MCF 10A (cell line): ENCODE measurements at regions not wholly inside any gene's neighbourhood (a gene's known extent, or its start where the extent isn't known, plus 50 kb on each side); places are given as distances from the start of the nearest gene placed in this dataset.
A peak's percentile ranks its signal among the peaks of the same experiment; 100 is the strongest.

Experiments
- BruUV-seq: library from RNA; stranded (reverse); fragments of 400-500 nt; replicated peaks from 2 replicates; lab custom pipeline; 2021; lab: Mats Ljungman, UMichigan
- CTCF ChIA-PET: fragments of 300-600 bp; sonication (Branson Sonifier 250); formaldehyde crosslinking; extraction: SDS; loops from one replicate; lab custom pipeline; 2021; ENCODE audit warnings: antibody characterized with exemption, inconsistent platforms; lab: Yijun Ruan, JAX
- POLR2A ChIA-PET: fragments of 300-600, 350-650 bp; sonication (Branson Sonifier 250); formaldehyde crosslinking; extraction: SDS; loops from one replicate; lab custom pipeline; 2020; ENCODE audit warnings: antibody characterized with exemption, inconsistent platforms; lab: Yijun Ruan, JAX
- DNase-seq: peaks from one replicate; pipeline ENCODE4 v3.0.0-alpha.2; 2018; ENCODE audit not compliant: unreplicated experiment
- H3K27ac Mint-ChIP-seq: one replicate; pipeline ENCODE4 v1.8.0; 2022; ENCODE audit warnings: mild to moderate bottlenecking, low read depth, mixed read lengths; ENCODE audit not compliant: unreplicated experiment
- H3K27me3 Mint-ChIP-seq: one replicate; pipeline ENCODE4 v1.8.0; 2022; ENCODE audit warnings: mixed read lengths; ENCODE audit not compliant: insufficient read depth, unreplicated experiment
- H3K36me3 Mint-ChIP-seq: one replicate; pipeline ENCODE4 v1.8.0; 2022; ENCODE audit warnings: mild to moderate bottlenecking, moderate library complexity, mixed read lengths; ENCODE audit not compliant: insufficient read depth, unreplicated experiment
- H3K4me1 Mint-ChIP-seq: one replicate; pipeline ENCODE4 v1.8.0; 2022; ENCODE audit warnings: mixed read lengths; ENCODE audit not compliant: insufficient read depth, unreplicated experiment
- H3K4me3 Mint-ChIP-seq: one replicate; pipeline ENCODE4 v1.8.0; 2022; ENCODE audit warnings: mild to moderate bottlenecking, moderate library complexity, mixed read lengths; ENCODE audit not compliant: unreplicated experiment
- H3K9me3 Mint-ChIP-seq: one replicate; pipeline ENCODE4 v1.8.0; 2022; ENCODE audit warnings: mixed read lengths; ENCODE audit not compliant: unreplicated experiment
- CTCF ChIP-seq: fragments of 200-600 bp; IDR thresholded peaks from one replicate; pipeline ENCODE4 v1.8.0; 2022; ENCODE audit warnings: antibody characterized with exemption, mild to moderate bottlenecking; ENCODE audit not compliant: unreplicated experiment
- intact Hi-C: fragments of 100-400 bp; cut with micrococcal nuclease; formaldehyde crosslinking; loops from 2 replicates; pipeline ENCODE4 v1.14.1; 2022

GRCh38 chr20:55390791-55391190 lies 614.5 kb downstream of the CBLN4 start:
- Mint-ChIP-seq H3K4me3 (no peak overlapping the region), H3K27me3 (no peaks in the 10 kb centered on the region), H3K36me3 (no peaks in the 10 kb centered on the region), H3K9me3 (peaks cover 9% of the 10 kb centered on the region), H3K4me1 (no peaks in the 10 kb centered on the region), H3K27ac (no peak overlapping the region)
- CTCF ChIA-PET = no interaction called here
- no TSS peak for BruUV-seq
- DNase-seq = no peak
- intact Hi-C loops = no loop called here
- POLR2A ChIA-PET = no interaction called here
- TF ChIP-seq CTCF = no peak

- no TSS peak for BruUV-seq
- no peak overlapping the region for H3K27ac Mint-ChIP-seq
- TF ChIP-seq CTCF = no peak
- DNase-seq = peak; percentile 22
- CTCF ChIA-PET = interaction anchor here (0.7 kb wide), 1 partner anchor 211 kb away, joined by 3 read pairs; no protein-coding TSS in a partner anchor
- no peaks in the 10 kb centered on the region for H3K4me1 Mint-ChIP-seq
- no peaks in the 10 kb centered on the region for H3K36me3 Mint-ChIP-seq
- POLR2A ChIA-PET = no interaction called here
- H3K9me3 Mint-ChIP-seq = peaks cover 25% of the 10 kb centered on the region
- intact Hi-C loops = no loop called here
- H3K27me3 Mint-ChIP-seq = no peaks in the 10 kb centered on the region
- H3K4me3 Mint-ChIP-seq = no peak overlapping the region
Measured at GRCh38 chr20:55386686-55387085, 618.6 kb downstream of the CBLN4 start.

- intact Hi-C loops = no loop called here
- BruUV-seq = no TSS peak
- no peak for DNase-seq
- Mint-ChIP-seq H3K27me3 (peaks cover 10% of the 10 kb centered on the region), H3K9me3 (peaks cover 9% of the 10 kb centered on the region), H3K27ac (no peak overlapping the region), H3K36me3 (no peaks in the 10 kb centered on the region), H3K4me3 (no peak overlapping the region), H3K4me1 (no peaks in the 10 kb centered on the region)
- ChIA-PET POLR2A (no interaction called here), CTCF (interaction anchor here (0.7 kb wide), 1 partner anchor 388 kb away, joined by 3 read pairs; no protein-coding TSS in a partner anchor)
- TF ChIP-seq CTCF = no peak
Measured at GRCh38 chr20:55375920-55376319, 629.4 kb downstream of the CBLN4 start.

- Mint-ChIP-seq H3K36me3 (no peaks in the 10 kb centered on the region), H3K27ac (no peak overlapping the region), H3K9me3 (peaks cover 7% of the 10 kb centered on the region), H3K4me3 (no peak overlapping the region), H3K4me1 (no peaks in the 10 kb centered on the region), H3K27me3 (no peaks in the 10 kb centered on the region)
- BruUV-seq = no TSS peak
- TF ChIP-seq CTCF = no peak
- intact Hi-C loops = no loop called here
- POLR2A ChIA-PET = interaction anchor here (0.7 kb wide), 1 partner anchor 660 kb away, joined by 3 read pairs; no protein-coding TSS in a partner anchor
- CTCF ChIA-PET = interaction anchor here (0.6 kb wide), 1 partner anchor 685 kb away, joined by 3 read pairs; no protein-coding TSS in a partner anchor
- DNase-seq = no peak
Measured at GRCh38 chr20:55365745-55366144, 639.6 kb downstream of the CBLN4 start.
